ENCODE measurements at regions not wholly inside any gene's neighbourhood (a gene's known extent, or its start where the extent isn't known, plus 50 kb on each side); places are given as distances from the start of the nearest gene placed in this dataset.
"Not testable (repeated sequence)": the region's sequence is repeated elsewhere in the genome, so short reads cannot be mapped to it uniquely, and the experiment has no call there.

DNA sequence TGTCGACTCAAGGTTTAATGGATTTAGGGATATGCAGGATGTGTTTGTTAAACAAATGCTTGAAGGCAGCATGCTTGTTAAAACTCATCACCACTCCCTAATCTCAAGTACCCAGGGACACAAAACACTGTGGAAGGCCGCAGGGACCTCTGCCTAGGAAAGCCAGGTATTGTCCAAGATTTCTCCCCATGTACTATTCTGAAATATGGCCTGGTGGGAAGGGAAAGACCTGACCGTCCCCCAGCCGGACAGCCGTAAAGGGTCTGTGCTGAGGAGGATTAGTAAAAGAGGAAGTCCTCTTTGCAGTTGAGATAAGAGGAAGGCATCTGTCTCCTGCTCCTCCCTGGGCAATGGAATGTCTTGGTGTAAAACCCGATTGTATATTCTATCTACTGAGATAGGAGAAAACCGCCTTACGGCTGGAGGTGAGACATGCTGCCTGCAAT is 85.3 kb upstream of the ZNF322 start:
- TF ChIP-seq ZNF225 (CRISPR knock-in tag; IDR thresholded peaks at IDR 0.05); GRHL1 (CRISPR knock-in tag; conservative IDR thresholded peaks at IDR 0.05); ZFP82 (CRISPR knock-in tag; IDR thresholded peaks at IDR 0.05; ENCODE audit: borderline replicate concordance): not testable (repeated sequence)
- TF ChIP-seq, protein P1, sequence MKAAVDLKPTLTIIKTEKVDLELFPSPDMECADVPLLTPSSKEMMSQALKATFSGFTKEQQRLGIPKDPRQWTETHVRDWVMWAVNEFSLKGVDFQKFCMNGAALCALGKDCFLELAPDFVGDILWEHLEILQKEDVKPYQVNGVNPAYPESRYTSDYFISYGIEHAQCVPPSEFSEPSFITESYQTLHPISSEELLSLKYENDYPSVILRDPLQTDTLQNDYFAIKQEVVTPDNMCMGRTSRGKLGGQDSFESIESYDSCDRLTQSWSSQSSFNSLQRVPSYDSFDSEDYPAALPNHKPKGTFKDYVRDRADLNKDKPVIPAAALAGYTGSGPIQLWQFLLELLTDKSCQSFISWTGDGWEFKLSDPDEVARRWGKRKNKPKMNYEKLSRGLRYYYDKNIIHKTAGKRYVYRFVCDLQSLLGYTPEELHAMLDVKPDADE (CRISPR knock-in tag; IDR thresholded peaks at IDR 0.05) = not testable (repeated sequence)
- TF ChIP-seq, protein P2, sequence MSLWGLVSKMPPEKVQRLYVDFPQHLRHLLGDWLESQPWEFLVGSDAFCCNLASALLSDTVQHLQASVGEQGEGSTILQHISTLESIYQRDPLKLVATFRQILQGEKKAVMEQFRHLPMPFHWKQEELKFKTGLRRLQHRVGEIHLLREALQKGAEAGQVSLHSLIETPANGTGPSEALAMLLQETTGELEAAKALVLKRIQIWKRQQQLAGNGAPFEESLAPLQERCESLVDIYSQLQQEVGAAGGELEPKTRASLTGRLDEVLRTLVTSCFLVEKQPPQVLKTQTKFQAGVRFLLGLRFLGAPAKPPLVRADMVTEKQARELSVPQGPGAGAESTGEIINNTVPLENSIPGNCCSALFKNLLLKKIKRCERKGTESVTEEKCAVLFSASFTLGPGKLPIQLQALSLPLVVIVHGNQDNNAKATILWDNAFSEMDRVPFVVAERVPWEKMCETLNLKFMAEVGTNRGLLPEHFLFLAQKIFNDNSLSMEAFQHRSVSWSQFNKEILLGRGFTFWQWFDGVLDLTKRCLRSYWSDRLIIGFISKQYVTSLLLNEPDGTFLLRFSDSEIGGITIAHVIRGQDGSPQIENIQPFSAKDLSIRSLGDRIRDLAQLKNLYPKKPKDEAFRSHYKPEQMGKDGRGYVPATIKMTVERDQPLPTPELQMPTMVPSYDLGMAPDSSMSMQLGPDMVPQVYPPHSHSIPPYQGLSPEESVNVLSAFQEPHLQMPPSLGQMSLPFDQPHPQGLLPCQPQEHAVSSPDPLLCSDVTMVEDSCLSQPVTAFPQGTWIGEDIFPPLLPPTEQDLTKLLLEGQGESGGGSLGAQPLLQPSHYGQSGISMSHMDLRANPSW (CRISPR knock-in tag; IDR thresholded peaks at IDR 0.05; ENCODE audit: borderline replicate concordance) = not testable (repeated sequence)

All from HepG2 (cell line).